Osteocyte (in vitro differentiated cells): ENCODE measurements at regions not wholly inside any gene's neighbourhood (a gene's known extent, or its start where the extent isn't known, plus 50 kb on each side); places are given as distances from the start of the nearest gene placed in this dataset.

Source experiments
- DNase-seq: peaks from one replicate; pipeline ENCODE4 v3.0.0; 2021; ENCODE audit warnings: mixed read lengths; ENCODE audit not compliant: unreplicated experiment; ENCODE audit errors: extremely low spot score
- H3K27ac Mint-ChIP-seq: one replicate; pipeline ENCODE4 v1.8.0; 2021; ENCODE audit warnings: mild to moderate bottlenecking, mixed read lengths; ENCODE audit not compliant: unreplicated experiment
- H3K27me3 Mint-ChIP-seq: one replicate; pipeline ENCODE4 v1.8.0; 2021; ENCODE audit warnings: mixed read lengths; ENCODE audit not compliant: unreplicated experiment
- H3K36me3 Mint-ChIP-seq: one replicate; pipeline ENCODE4 v1.8.0; 2021; ENCODE audit warnings: mixed read lengths; ENCODE audit not compliant: unreplicated experiment
- H3K4me1 Mint-ChIP-seq: one replicate; pipeline ENCODE4 v1.8.0; 2021; ENCODE audit warnings: mixed read lengths; ENCODE audit not compliant: unreplicated experiment
- H3K4me3 Mint-ChIP-seq: one replicate; pipeline ENCODE4 v1.8.0; 2021; ENCODE audit warnings: mild to moderate bottlenecking, moderate library complexity, mixed read lengths; ENCODE audit not compliant: unreplicated experiment
- H3K9me3 Mint-ChIP-seq: one replicate; pipeline ENCODE4 v1.8.0; 2021; ENCODE audit warnings: mixed read lengths; ENCODE audit not compliant: unreplicated experiment
- TF ChIP-seq, protein P1 (sequence below): fragments of 200-600 bp; sonication (generic); IDR thresholded peaks from 2 replicates; pipeline ENCODE4 v1.5.0; 2021; ENCODE audit warnings: antibody characterized with exemption, mild to moderate bottlenecking, moderate library complexity

DNA sequence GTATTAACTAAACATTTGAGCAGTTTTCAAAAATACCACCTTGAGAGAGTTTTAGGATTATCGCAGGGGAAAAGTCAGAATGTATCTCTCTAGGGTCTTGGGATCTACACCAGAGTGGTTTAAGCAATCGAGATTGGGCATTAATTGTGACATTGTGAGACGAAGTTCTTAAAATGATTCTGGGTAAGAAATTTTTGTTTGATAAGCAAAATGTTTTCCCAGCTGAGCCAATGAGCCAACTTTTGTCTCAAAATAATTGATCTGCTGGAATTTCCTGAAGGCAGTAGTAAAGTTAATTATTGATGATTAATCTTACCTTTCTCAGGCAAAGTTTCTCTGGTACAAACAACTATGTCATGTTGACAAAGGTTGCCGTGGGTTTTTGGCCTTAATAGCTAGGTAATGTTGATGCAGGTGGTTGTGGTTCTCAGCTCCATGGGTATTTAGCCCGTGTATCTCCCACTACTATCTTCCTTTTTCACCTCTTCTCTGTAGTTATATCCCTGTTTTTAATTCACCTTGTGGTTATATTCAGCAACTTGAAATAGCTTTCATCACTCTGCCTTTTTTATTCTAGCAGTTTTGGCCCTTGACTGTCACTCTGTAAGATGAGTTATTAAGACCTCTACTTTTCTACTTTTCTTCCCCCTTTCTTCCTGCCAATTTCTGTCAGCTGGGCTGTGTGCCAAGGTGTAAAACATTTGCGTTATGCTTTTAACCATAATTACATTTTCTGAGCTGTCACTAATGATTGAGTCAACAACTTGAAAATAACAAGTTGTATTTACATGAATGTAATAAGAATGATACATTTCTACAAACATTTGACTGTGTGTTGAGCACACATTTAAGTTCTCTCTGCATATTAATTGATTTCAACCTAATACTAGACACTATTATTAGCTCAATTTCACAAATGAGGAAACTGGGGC is 368.3 kb upstream of the BTBD3 start:
- Mint-ChIP-seq H3K27me3 (peaks cover 3% of the 10 kb centered on the region), H3K36me3 (no peaks in the 10 kb centered on the region), H3K9me3 (no peaks in the 10 kb centered on the region), H3K4me3 (no peak overlapping the region), H3K4me1 (peaks cover 10% of the 10 kb centered on the region), H3K27ac (no peak overlapping the region)
- DNase-seq = no peak
- TF ChIP-seq, protein P1, sequence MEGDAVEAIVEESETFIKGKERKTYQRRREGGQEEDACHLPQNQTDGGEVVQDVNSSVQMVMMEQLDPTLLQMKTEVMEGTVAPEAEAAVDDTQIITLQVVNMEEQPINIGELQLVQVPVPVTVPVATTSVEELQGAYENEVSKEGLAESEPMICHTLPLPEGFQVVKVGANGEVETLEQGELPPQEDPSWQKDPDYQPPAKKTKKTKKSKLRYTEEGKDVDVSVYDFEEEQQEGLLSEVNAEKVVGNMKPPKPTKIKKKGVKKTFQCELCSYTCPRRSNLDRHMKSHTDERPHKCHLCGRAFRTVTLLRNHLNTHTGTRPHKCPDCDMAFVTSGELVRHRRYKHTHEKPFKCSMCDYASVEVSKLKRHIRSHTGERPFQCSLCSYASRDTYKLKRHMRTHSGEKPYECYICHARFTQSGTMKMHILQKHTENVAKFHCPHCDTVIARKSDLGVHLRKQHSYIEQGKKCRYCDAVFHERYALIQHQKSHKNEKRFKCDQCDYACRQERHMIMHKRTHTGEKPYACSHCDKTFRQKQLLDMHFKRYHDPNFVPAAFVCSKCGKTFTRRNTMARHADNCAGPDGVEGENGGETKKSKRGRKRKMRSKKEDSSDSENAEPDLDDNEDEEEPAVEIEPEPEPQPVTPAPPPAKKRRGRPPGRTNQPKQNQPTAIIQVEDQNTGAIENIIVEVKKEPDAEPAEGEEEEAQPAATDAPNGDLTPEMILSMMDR = no peak

- no peak for DNase-seq
- H3K27me3 Mint-ChIP-seq = peaks cover 3% of the 10 kb centered on the region
- H3K27ac Mint-ChIP-seq = no peak overlapping the region
- H3K4me3 Mint-ChIP-seq = no peak overlapping the region
- TF ChIP-seq, protein P1 = no peak
- no peaks in the 10 kb centered on the region for H3K9me3 Mint-ChIP-seq
- no peaks in the 10 kb centered on the region for H3K36me3 Mint-ChIP-seq
- peaks cover 24% of the 10 kb centered on the region for H3K4me1 Mint-ChIP-seq
Measured at GRCh38 chr20:11550657-11551338, 366.9 kb upstream of the BTBD3 start.

- peaks cover 24% of the 10 kb centered on the region for H3K4me1 Mint-ChIP-seq
- no peak overlapping the region for H3K27ac Mint-ChIP-seq
- H3K4me3 Mint-ChIP-seq = no peak overlapping the region
- H3K27me3 Mint-ChIP-seq = peaks cover 5% of the 10 kb centered on the region
- H3K36me3 Mint-ChIP-seq = no peaks in the 10 kb centered on the region
- TF ChIP-seq, protein P1 = no peak
- DNase-seq = no peak
- no peaks in the 10 kb centered on the region for H3K9me3 Mint-ChIP-seq
Measured at GRCh38 chr20:11551479-11551878, 366.2 kb upstream of the BTBD3 start.

- peaks cover 24% of the 10 kb centered on the region for H3K4me1 Mint-ChIP-seq
- TF ChIP-seq, protein P1 = peak; percentile 58
- no peak overlapping the region for H3K4me3 Mint-ChIP-seq
- no peak overlapping the region for H3K27ac Mint-ChIP-seq
- DNase-seq = no peak
- H3K36me3 Mint-ChIP-seq = no peaks in the 10 kb centered on the region
- H3K27me3 Mint-ChIP-seq = peaks cover 5% of the 10 kb centered on the region
- H3K9me3 Mint-ChIP-seq = no peaks in the 10 kb centered on the region
Measured at GRCh38 chr20:11553603-11554002, 364.1 kb upstream of the BTBD3 start.

DNA sequence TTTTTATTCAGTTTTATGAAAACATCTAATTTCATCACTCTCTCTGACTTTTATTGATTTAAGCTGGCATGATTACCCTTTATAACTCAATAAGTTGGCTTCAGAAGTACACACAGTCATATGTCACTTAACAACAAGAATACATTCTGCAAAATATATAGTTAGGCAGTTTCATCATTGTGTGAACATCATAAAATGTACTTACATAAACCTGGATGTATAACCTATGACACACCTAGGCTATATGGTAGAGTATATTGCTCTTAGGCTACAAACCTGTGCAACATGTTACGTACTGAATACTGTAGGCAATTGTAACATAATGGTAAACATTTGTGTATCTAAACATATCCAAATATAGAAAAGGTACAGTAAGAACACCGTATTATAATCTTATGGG is 362.2 kb upstream of the BTBD3 start:
- TF ChIP-seq, protein P1 = no peak
- peak overlapping the region; percentile 36 for H3K27ac Mint-ChIP-seq
- H3K4me1 Mint-ChIP-seq = peaks cover 21% of the 10 kb centered on the region
- no peaks in the 10 kb centered on the region for H3K36me3 Mint-ChIP-seq
- DNase-seq = no peak
- H3K27me3 Mint-ChIP-seq = peaks cover 13% of the 10 kb centered on the region
- no peaks in the 10 kb centered on the region for H3K9me3 Mint-ChIP-seq
- H3K4me3 Mint-ChIP-seq = no peak overlapping the region
